Mesendoderm (in vitro differentiated cells): ENCODE measurements at regions not wholly inside any gene's neighbourhood (a gene's known extent, or its start where the extent isn't known, plus 50 kb on each side); places are given as distances from the start of the nearest gene placed in this dataset.

Experiments
- DNase-seq: peaks from one replicate; pipeline ENCODE4 v3.0.0; 2013
- H2AK5ac ChIP-seq: 2 replicates; pipeline ENCODE4 v1.6.1; 2013; ENCODE audit warnings: low read length, inconsistent platforms
- H2BK120ac ChIP-seq: 2 replicates; pipeline ENCODE4 v1.6.1; 2013; ENCODE audit warnings: low read depth, mild to moderate bottlenecking, low read length, moderate library complexity, mixed read lengths
- H2BK15ac ChIP-seq: replicated peaks from 2 replicates; pipeline ENCODE4 v1.6.1; 2013; ENCODE audit warnings: low read depth, mild to moderate bottlenecking, moderate library complexity
- H2BK5ac ChIP-seq: 2 replicates; pipeline ENCODE4 v1.6.1; 2013; ENCODE audit warnings: low read length, inconsistent platforms
- H3K18ac ChIP-seq: 2 replicates; pipeline ENCODE4 v1.6.1; 2013; ENCODE audit warnings: mild to moderate bottlenecking, low read length, mixed read lengths
- H3K23ac ChIP-seq: one replicate; pipeline ENCODE4 v1.6.1; 2013; ENCODE audit warnings: low read length
- H3K27ac ChIP-seq: 2 replicates; pipeline ENCODE4 v1.5.1; 2013; ENCODE audit warnings: low read depth, mild to moderate bottlenecking, inconsistent platforms, low read length, moderate library complexity
- H3K27me3 ChIP-seq: 2 replicates; pipeline ENCODE4 v1.6.1; 2013; ENCODE audit warnings: low read length, control low read depth, mild to moderate bottlenecking, inconsistent platforms; ENCODE audit not compliant: insufficient read depth, poor library complexity
- H3K36me3 ChIP-seq: 2 replicates; pipeline ENCODE4 v1.6.1; 2013; ENCODE audit warnings: low read length, inconsistent platforms; ENCODE audit not compliant: control insufficient read depth, insufficient read depth
- H3K4ac ChIP-seq: one replicate; pipeline ENCODE4 v1.6.1; 2013; ENCODE audit warnings: low read depth, mild to moderate bottlenecking, low read length, moderate library complexity
- H3K4me1 ChIP-seq: 2 replicates; pipeline ENCODE4 v1.6.1; 2013; ENCODE audit warnings: low read depth, low read length, inconsistent platforms; ENCODE audit not compliant: control insufficient read depth
- H3K4me2 ChIP-seq: 2 replicates; pipeline ENCODE4 v1.6.1; 2013; ENCODE audit warnings: low read length
- H3K4me3 ChIP-seq: 2 replicates; pipeline ENCODE4 v1.5.1; 2013; ENCODE audit warnings: mild to moderate bottlenecking, low read length
- H3K56ac ChIP-seq: one replicate; pipeline ENCODE4 v1.6.1; 2013; ENCODE audit warnings: low read length
- H3K79me1 ChIP-seq: 2 replicates; pipeline ENCODE4 v1.6.1; 2013; ENCODE audit warnings: low read length, inconsistent platforms
- H3K79me2 ChIP-seq: 2 replicates; pipeline ENCODE4 v1.6.1; 2013; ENCODE audit warnings: mild to moderate bottlenecking, low read length; ENCODE audit not compliant: control insufficient read depth, insufficient read depth
- H3K9ac ChIP-seq: 2 replicates; pipeline ENCODE4 v1.6.1; 2013; ENCODE audit warnings: low read length, inconsistent platforms
- H4K5ac ChIP-seq: one replicate; pipeline ENCODE4 v1.6.1; 2013; ENCODE audit warnings: low read length
- H4K8ac ChIP-seq: one replicate; pipeline ENCODE4 v1.6.1; 2013; ENCODE audit warnings: low read depth, mild to moderate bottlenecking, control low read depth, low read length, moderate library complexity
- WGBS: extraction: QIAGEN DNeasy Blood & Tissue Kit; methylation state at CpG from one replicate; pipeline ENCODE4 v1.1.7; 2013; ENCODE audit warnings: low lambda C conversion rate, missing lambda C conversion rate; ENCODE audit not compliant: insufficient coverage; ENCODE audit errors: extremely low coverage; 5-methylcytosine and 5-hydroxymethylcytosine counted together

DNA sequence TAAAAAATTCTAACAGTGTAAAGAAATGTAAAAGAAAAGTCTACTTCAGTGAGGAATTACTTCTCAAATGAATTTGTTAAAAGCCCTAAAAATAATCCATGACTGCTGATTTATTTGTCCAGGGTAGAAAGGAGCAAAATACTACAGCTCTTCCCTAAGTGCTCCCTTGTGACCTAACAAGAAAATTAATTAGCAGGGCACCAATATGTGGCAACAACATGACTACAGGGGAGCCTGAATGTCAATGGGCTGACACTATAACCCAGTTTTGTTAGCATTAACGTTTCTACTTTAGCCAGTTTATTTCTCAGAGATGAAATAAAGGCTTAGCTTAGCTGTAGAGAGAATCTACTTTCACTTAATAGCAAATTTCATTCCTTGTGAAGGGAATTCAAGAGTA lies 918.9 kb upstream of the EPHA5 start:
- Histone ChIP-seq H4K8ac (no peak overlapping the region), H3K18ac (no peak overlapping the region), H2BK5ac (no peak overlapping the region), H3K23ac (no peak overlapping the region), H2BK120ac (no peak overlapping the region), H2BK15ac (no peak overlapping the region), H3K9ac (no peak overlapping the region), H4K5ac (no peak overlapping the region), H3K27ac (no peak overlapping the region), H3K4me3 (no peak overlapping the region), H3K4me1 (no peaks in the 10 kb centered on the region), H3K79me1 (no peaks in the 10 kb centered on the region), H3K56ac (no peak overlapping the region), H3K4me2 (no peak overlapping the region), H3K36me3 (no peaks in the 10 kb centered on the region), H2AK5ac (no peak overlapping the region), H3K27me3 (no peaks in the 10 kb centered on the region), H3K79me2 (no peaks in the 10 kb centered on the region), H3K4ac (no peak overlapping the region)
- no CpG with 5 or more reads among the region's 1 CpG for WGBS
- no peak for DNase-seq

DNA sequence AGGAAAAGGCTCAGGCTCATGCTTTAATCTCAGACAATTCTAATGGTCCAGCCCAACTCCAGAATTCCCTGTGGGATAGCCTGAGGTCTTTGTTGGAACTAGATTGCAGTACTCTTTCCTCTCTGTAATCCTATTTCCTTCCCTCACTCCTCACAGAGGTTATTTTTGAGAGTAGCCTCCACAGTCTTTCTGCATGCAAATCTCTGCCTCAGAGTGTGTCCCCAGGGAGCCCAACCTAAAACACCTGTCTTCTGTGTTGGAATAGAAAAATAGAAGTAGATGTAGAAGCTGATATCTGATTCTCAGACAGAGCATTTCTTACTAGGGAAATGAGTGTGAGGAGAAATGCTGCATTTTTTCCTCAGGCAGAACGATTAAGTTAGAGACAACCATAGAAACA lies 915.5 kb upstream of the EPHA5 start:
- H3K79me2 ChIP-seq: no peaks in the 10 kb centered on the region
- no CpG with 5 or more reads among the region's 1 CpG for WGBS
- no peaks in the 10 kb centered on the region for H3K4me1 ChIP-seq
- H2BK120ac ChIP-seq: no peak overlapping the region
- no peak overlapping the region for H2BK5ac ChIP-seq
- no peaks in the 10 kb centered on the region for H3K79me1 ChIP-seq
- no peak overlapping the region for H3K4me3 ChIP-seq
- H3K27ac ChIP-seq: no peak overlapping the region
- H2BK15ac ChIP-seq: no peak overlapping the region
- H3K23ac ChIP-seq: no peak overlapping the region
- H3K27me3 ChIP-seq: no peaks in the 10 kb centered on the region
- no peak overlapping the region for H3K9ac ChIP-seq
- DNase-seq: no peak
- H4K5ac ChIP-seq: no peak overlapping the region
- no peak overlapping the region for H3K4ac ChIP-seq
- no peak overlapping the region for H2AK5ac ChIP-seq
- H4K8ac ChIP-seq: no peak overlapping the region
- no peak overlapping the region for H3K4me2 ChIP-seq
- H3K18ac ChIP-seq: no peak overlapping the region
- H3K36me3 ChIP-seq: no peaks in the 10 kb centered on the region
- no peak overlapping the region for H3K56ac ChIP-seq

DNA sequence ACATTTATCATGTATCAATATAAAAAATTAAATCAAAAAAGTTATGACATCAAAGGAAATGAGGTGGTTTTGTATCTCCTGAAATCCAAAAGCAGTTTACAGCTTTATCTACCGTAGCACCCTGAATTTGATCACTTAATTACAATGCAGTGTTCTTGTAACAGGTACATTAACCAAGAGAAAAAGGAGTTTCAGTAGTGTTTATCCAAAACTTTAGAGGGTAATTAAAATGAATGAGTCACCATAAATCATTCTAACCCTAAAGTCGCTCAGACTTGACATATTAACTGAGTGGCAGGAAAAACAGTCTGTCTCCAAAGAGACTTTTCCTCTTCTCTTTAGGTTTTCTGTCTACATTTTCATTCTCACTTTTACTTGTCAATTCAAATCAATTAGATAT lies 907.6 kb upstream of the EPHA5 start:
- Histone ChIP-seq H3K9ac (no peak overlapping the region), H3K56ac (no peak overlapping the region), H2AK5ac (no peak overlapping the region), H3K79me1 (no peaks in the 10 kb centered on the region), H3K4ac (no peak overlapping the region), H3K4me1 (no peaks in the 10 kb centered on the region), H3K4me2 (no peak overlapping the region), H4K8ac (no peak overlapping the region), H3K36me3 (no peaks in the 10 kb centered on the region), H2BK5ac (no peak overlapping the region), H3K27ac (no peak overlapping the region), H3K79me2 (no peaks in the 10 kb centered on the region), H3K18ac (no peak overlapping the region), H3K4me3 (no peak overlapping the region), H2BK15ac (no peak overlapping the region), H3K23ac (no peak overlapping the region), H2BK120ac (no peak overlapping the region), H3K27me3 (no peaks in the 10 kb centered on the region), H4K5ac (no peak overlapping the region)
- no peak for DNase-seq
- no CpG with 5 or more reads among the region's 2 CpGs for WGBS

DNA sequence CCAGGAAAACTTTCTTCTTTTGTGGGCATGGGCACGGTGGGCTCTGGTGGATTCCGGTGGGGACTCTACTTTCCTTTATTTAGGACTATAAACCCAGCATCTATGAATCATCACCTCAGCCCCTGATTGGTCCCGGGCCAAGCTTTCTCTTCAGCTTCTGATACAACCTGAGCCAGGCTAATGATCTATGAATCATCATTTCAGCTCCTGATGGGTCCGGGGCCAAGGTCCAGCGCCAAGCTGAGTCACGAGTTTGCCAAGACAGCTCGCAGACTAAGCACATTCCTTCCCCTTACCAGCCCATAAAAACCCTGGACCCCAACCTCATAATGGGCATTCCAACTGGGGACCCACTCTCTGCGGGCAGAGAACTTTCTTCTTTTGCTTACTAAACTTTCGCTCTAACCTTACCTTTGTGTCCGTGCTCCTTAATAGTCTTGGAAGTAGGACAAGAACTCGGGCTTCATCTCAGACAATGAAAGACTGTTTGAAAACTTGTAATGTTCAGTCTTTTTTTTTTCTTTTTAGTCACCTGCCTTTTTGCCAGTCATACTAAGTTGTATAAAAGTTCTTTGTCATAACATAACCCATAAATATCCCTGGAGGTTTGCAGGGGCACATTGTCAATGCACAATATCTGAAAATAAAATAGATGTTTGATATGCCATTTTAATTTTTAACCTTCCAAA lies 904.9 kb upstream of the EPHA5 start:
- H3K9ac ChIP-seq: no peak overlapping the region
- no peaks in the 10 kb centered on the region for H3K79me2 ChIP-seq
- DNase-seq: no peak
- no peak overlapping the region for H3K4me3 ChIP-seq
- H3K56ac ChIP-seq: no peak overlapping the region
- no peaks in the 10 kb centered on the region for H3K36me3 ChIP-seq
- H4K5ac ChIP-seq: no peak overlapping the region
- no peaks in the 10 kb centered on the region for H3K4me1 ChIP-seq
- no peak overlapping the region for H2BK5ac ChIP-seq
- no CpG with 5 or more reads among the region's 11 CpGs for WGBS
- no peaks in the 10 kb centered on the region for H3K79me1 ChIP-seq
- H2BK120ac ChIP-seq: no peak overlapping the region
- H3K23ac ChIP-seq: no peak overlapping the region
- H2AK5ac ChIP-seq: no peak overlapping the region
- no peak overlapping the region for H3K4ac ChIP-seq
- no peak overlapping the region for H3K27ac ChIP-seq
- H3K27me3 ChIP-seq: no peaks in the 10 kb centered on the region
- H2BK15ac ChIP-seq: no peak overlapping the region
- H3K18ac ChIP-seq: no peak overlapping the region
- H3K4me2 ChIP-seq: no peak overlapping the region
- H4K8ac ChIP-seq: no peak overlapping the region

DNA sequence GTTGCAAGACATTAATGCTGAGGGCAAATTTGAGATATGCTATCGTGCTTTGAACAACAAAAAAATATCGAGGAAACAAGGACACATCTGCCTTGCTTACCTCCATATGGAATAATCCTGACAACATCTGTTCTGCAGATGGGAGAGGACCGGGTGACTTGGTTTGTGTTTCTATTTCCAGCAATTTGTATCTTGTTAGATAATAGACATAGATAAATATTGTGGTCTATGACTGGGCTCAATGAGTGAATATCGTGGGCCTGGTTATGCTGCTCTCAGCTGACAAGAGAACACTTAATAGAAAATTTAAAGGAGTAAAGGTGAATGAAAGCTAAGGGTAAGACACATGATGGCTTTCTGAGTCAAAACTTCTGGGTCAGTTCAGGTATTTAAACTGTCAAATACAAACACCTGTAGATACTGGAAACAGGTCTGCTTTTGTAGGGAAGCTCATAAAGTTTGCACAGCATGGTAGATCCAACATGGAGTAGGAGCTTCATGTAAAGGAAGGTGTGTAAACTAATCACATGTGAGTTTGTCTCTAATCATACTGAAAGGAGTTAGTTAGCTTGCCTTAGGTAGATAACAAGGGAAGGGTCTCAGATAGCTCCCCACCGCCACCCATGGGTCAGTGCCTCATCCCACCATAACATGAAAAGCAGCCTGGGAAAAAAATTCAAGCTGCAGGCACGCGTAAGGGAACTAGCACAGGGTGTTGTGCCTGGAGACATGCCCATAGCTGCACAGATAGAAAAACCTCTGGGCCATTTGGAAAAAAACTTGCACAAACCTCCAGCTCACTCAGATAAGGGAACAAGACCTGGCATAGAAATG lies 904.1 kb upstream of the EPHA5 start:
- Histone ChIP-seq H3K79me2 (no peaks in the 10 kb centered on the region), H3K4ac (no peak overlapping the region), H3K23ac (no peak overlapping the region), H3K27me3 (no peaks in the 10 kb centered on the region), H3K9ac (no peak overlapping the region), H3K18ac (no peak overlapping the region), H3K56ac (no peak overlapping the region), H3K4me1 (no peaks in the 10 kb centered on the region), H2BK5ac (no peak overlapping the region), H3K27ac (no peak overlapping the region), H2AK5ac (no peak overlapping the region), H3K4me3 (no peak overlapping the region), H2BK15ac (no peak overlapping the region), H3K4me2 (no peak overlapping the region), H3K36me3 (no peaks in the 10 kb centered on the region), H4K5ac (no peak overlapping the region), H2BK120ac (no peak overlapping the region), H3K79me1 (no peaks in the 10 kb centered on the region), H4K8ac (no peak overlapping the region)
- DNase-seq: no peak
- WGBS: no CpG with 5 or more reads among the region's 7 CpGs
